CD4-positive, alpha-beta T cell (primary cell): ENCODE measurements at regions not wholly inside any gene's neighbourhood (a gene's known extent, or its start where the extent isn't known, plus 50 kb on each side); places are given as distances from the start of the nearest gene placed in this dataset.

Experiments used
- ATAC-seq: fragments of 200-7000 bp; cut with Tn5 transposase; one replicate; pipeline ENCODE4 v1.10.0; 2022; ENCODE audit warnings: mild to moderate bottlenecking; ENCODE audit not compliant: poor library complexity
- CTCF ChIA-PET: fragments of 350-600 bp; sonication (Branson Sonifier 250); formaldehyde crosslinking; loops from one replicate; lab custom pipeline; 2021; ENCODE audit warnings: antibody characterized with exemption, inconsistent platforms; lab: Charles Lee
- POLR2A ChIA-PET: fragments of 350-600 bp; sonication (Branson Sonifier 250); formaldehyde crosslinking; loops from one replicate; lab custom pipeline; 2021; ENCODE audit warnings: antibody characterized with exemption, inconsistent platforms; lab: Charles Lee
- DNase-seq, 14 experiments: peaks; one replicate each; pipeline ENCODE4 v3.0.0-alpha.2; 2013 to 2020; ENCODE audit warnings: mixed read lengths in 2 of 14
- H3K27ac ChIP-seq, 2 donors: one replicate each; pipeline versions ENCODE4 v1.5.1 to v1.7.0; 2013; ENCODE audit warnings: low read length in 2 of 2, low read depth in 1 of 2, mild to moderate bottlenecking in 1 of 2
- H3K27me3 ChIP-seq, 2 experiments: 1 replicate in 1 of 2; 2 replicates in 1 of 2; pipeline versions ENCODE4 v1.6.1 to v1.7.0; 2013; ENCODE audit warnings: low read length in 2 of 2, control low read depth in 1 of 2, mild to moderate bottlenecking in 1 of 2, moderate library complexity in 1 of 2; ENCODE audit not compliant: insufficient read depth in 2 of 2, control insufficient read depth in 1 of 2
- H3K36me3 ChIP-seq: one replicate; pipeline ENCODE4 v1.6.1; 2013; ENCODE audit warnings: low read length, control low read depth; ENCODE audit not compliant: insufficient read depth
- H3K4me1 ChIP-seq: one replicate; pipeline ENCODE4 v1.6.1; 2013; ENCODE audit warnings: low read length, control low read depth; ENCODE audit not compliant: insufficient read depth
- H3K4me3 ChIP-seq: one replicate; pipeline ENCODE4 v1.5.1; 2013; ENCODE audit warnings: mild to moderate bottlenecking, low read length, moderate library complexity
- H3K9me3 ChIP-seq, 2 experiments: 1 replicate in 1 of 2; 2 replicates in 1 of 2; pipeline versions ENCODE4 v1.6.1 to v1.7.0; 2013; ENCODE audit warnings: low read length in 2 of 2, mild to moderate bottlenecking in 2 of 2, control low read depth in 1 of 2, moderate library complexity in 1 of 2; ENCODE audit not compliant: control insufficient read depth in 1 of 2, insufficient read depth in 1 of 2
- H3K27ac Mint-ChIP-seq: one replicate; pipeline ENCODE4 v1.8.0; 2020; ENCODE audit warnings: mixed read lengths
- H3K27me3 Mint-ChIP-seq: one replicate; pipeline ENCODE4 v1.8.0; 2021; ENCODE audit warnings: mixed read lengths
- H3K36me3 Mint-ChIP-seq: one replicate; pipeline ENCODE4 v1.8.0; 2021; ENCODE audit warnings: low read depth, mixed read lengths
- H3K4me1 Mint-ChIP-seq: one replicate; pipeline ENCODE4 v1.8.0; 2021; ENCODE audit warnings: low read depth, mixed read lengths
- H3K4me3 Mint-ChIP-seq: one replicate; pipeline ENCODE4 v1.8.0; 2020; ENCODE audit warnings: mild to moderate bottlenecking, mixed read lengths
- H3K9me3 Mint-ChIP-seq: one replicate; pipeline ENCODE4 v1.8.0; 2020; ENCODE audit warnings: mixed read lengths
- intact Hi-C, 2 experiments: fragments of 100-400 bp; cut with DNase I in 1 of 2; cut with micrococcal nuclease in 1 of 2; formaldehyde crosslinking; loops; one replicate each; pipeline versions ENCODE4 v1.15.1 to v1.9.0; 2023 to 2025; cut with DNase I, micrococcal nuclease
- TF ChIP-seq, protein P1 (sequence below): fragments of 200-600 bp; IDR thresholded peaks from one replicate; pipeline ENCODE4 v1.8.0; 2022; ENCODE audit warnings: antibody characterized with exemption, mild to moderate bottlenecking

DNA sequence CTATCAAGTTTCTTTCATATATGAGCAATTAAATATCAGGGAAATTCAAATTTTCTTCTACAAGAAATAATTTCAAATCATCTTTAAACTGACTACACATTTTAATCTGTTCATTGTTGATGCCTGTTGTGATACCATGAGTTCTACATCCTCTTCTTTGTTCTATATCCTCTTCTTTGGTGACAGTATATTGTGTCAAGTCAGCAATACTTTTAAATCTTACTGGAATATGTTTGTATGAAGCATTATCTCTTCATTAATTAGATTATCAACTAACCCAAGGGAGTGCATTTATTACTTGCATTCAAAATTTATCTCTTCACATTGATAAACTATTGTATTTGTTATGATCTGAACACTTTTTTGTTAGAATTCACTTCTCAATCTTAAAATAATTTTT is 275.0 kb upstream of the INTU start:
- DNase-seq = no peak

DNA sequence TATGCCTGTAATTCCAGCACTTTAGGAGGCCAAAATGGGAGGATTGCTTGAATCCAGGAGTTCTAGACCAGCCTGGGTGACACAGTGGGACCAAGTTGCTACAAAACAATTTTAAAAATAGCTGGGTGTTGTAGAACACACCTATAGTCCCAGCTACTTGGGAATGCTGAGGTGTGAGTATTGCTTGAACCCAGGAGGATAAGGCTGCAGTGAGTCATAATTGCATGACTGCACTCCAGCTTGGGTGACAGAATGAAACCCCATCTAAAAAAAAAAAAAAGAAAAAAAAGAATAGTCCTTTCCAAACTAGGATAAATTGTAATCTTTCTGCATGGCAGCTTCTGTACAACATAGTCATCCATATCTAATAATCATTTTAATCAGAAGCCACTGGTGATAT is 270.1 kb upstream of the INTU start:
- H3K4me3 ChIP-seq = no peak overlapping the region
- no peak overlapping the region for H3K4me3 Mint-ChIP-seq
- no peak overlapping the region for H3K27ac ChIP-seq
- POLR2A ChIA-PET = no interaction called here
- H3K4me1 ChIP-seq = no peaks in the 10 kb centered on the region
- DNase-seq (no peak), ATAC-seq (no peak)
- no peaks in the 10 kb centered on the region for H3K4me1 Mint-ChIP-seq
- H3K27me3 Mint-ChIP-seq = no peaks in the 10 kb centered on the region
- intact Hi-C loops = no loop called here
- H3K36me3 ChIP-seq = no peaks in the 10 kb centered on the region
- no peaks in the 10 kb centered on the region for H3K27me3 ChIP-seq
- H3K9me3 ChIP-seq = peaks cover 0 to 5% of the 10 kb centered on the region in 2 experiments
- CTCF ChIA-PET = no interaction called here
- H3K36me3 Mint-ChIP-seq = no peaks in the 10 kb centered on the region
- TF ChIP-seq, protein P1, sequence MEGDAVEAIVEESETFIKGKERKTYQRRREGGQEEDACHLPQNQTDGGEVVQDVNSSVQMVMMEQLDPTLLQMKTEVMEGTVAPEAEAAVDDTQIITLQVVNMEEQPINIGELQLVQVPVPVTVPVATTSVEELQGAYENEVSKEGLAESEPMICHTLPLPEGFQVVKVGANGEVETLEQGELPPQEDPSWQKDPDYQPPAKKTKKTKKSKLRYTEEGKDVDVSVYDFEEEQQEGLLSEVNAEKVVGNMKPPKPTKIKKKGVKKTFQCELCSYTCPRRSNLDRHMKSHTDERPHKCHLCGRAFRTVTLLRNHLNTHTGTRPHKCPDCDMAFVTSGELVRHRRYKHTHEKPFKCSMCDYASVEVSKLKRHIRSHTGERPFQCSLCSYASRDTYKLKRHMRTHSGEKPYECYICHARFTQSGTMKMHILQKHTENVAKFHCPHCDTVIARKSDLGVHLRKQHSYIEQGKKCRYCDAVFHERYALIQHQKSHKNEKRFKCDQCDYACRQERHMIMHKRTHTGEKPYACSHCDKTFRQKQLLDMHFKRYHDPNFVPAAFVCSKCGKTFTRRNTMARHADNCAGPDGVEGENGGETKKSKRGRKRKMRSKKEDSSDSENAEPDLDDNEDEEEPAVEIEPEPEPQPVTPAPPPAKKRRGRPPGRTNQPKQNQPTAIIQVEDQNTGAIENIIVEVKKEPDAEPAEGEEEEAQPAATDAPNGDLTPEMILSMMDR = no peak
- H3K27ac Mint-ChIP-seq = no peak overlapping the region
- H3K9me3 Mint-ChIP-seq = peaks cover 7% of the 10 kb centered on the region

More for the DNA sequence above, 275.0 kb upstream of the INTU start:
- Mint-ChIP-seq H3K36me3 (no peaks in the 10 kb centered on the region), H3K27me3 (no peaks in the 10 kb centered on the region), H3K9me3 (peaks cover 9% of the 10 kb centered on the region), H3K27ac (no peak overlapping the region), H3K4me3 (no peak overlapping the region), H3K4me1 (no peaks in the 10 kb centered on the region)
- H3K4me1 ChIP-seq = no peaks in the 10 kb centered on the region
- H3K4me3 ChIP-seq = no peak overlapping the region
- H3K36me3 ChIP-seq = no peaks in the 10 kb centered on the region
- ChIA-PET POLR2A (no interaction called here), CTCF (no interaction called here)
- no peak overlapping the region for H3K27ac ChIP-seq
- ATAC-seq = no peak
- peaks cover 0 to 3% of the 10 kb centered on the region in 2 experiments for H3K9me3 ChIP-seq
- intact Hi-C loops = no loop called here
- TF ChIP-seq, protein P1 = no peak
- H3K27me3 ChIP-seq = no peaks in the 10 kb centered on the region

DNA sequence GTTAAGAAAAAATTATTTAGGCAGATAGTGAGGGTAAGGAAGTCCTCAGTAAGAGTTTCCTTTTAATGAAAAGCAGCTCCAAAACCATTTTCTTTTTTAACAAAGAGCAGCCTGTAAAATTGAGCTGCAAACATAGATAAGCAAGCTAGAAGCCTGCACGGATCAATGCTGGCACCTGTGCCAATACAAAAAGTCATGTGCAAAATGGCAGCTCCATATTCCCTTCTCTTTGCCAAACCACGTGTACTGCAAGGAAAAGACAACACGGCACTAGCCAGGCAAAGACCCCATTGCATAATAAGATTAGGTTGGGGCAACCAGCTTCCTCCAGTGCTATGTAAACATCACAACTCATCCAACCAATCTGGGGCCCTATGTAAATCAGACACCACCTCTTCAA is 268.4 kb upstream of the INTU start:
- H3K27me3 ChIP-seq = no peaks in the 10 kb centered on the region
- H3K9me3 Mint-ChIP-seq = peaks cover 7% of the 10 kb centered on the region
- ChIA-PET POLR2A (no interaction called here), CTCF (no interaction called here)
- H3K4me3 Mint-ChIP-seq = no peak overlapping the region
- no peak overlapping the region for H3K27ac ChIP-seq
- TF ChIP-seq, protein P1 = no peak
- H3K4me1 ChIP-seq = no peaks in the 10 kb centered on the region
- no peaks in the 10 kb centered on the region for H3K4me1 Mint-ChIP-seq
- H3K36me3 Mint-ChIP-seq = no peaks in the 10 kb centered on the region
- no peak for DNase-seq
- no peak overlapping the region for H3K4me3 ChIP-seq
- H3K27ac Mint-ChIP-seq = no peak overlapping the region
- ATAC-seq = no peak
- H3K36me3 ChIP-seq = no peaks in the 10 kb centered on the region
- H3K27me3 Mint-ChIP-seq = no peaks in the 10 kb centered on the region
- intact Hi-C loops = no loop called here
- H3K9me3 ChIP-seq = peaks cover 0 to 5% of the 10 kb centered on the region in 2 experiments
